Endometrial microvascular endothelial cells (primary cell): ENCODE measurements at regions not wholly inside any gene's neighbourhood (a gene's known extent, or its start where the extent isn't known, plus 50 kb on each side); places are given as distances from the start of the nearest gene placed in this dataset.
"Not testable (repeated sequence)": the region's sequence is repeated elsewhere in the genome, so short reads cannot be mapped to it uniquely, and the experiment has no call there.

ENCODE experiments used
- in situ Hi-C: cut with HindIII; loops from 2 replicates; pipeline ENCODE4 v1.10.0; 2017; ENCODE audit warnings: low sequenced_read_pairs, low pct_unique_long_range_greater_than_20kb; ENCODE audit errors: inconsistent ontology term

DNA sequence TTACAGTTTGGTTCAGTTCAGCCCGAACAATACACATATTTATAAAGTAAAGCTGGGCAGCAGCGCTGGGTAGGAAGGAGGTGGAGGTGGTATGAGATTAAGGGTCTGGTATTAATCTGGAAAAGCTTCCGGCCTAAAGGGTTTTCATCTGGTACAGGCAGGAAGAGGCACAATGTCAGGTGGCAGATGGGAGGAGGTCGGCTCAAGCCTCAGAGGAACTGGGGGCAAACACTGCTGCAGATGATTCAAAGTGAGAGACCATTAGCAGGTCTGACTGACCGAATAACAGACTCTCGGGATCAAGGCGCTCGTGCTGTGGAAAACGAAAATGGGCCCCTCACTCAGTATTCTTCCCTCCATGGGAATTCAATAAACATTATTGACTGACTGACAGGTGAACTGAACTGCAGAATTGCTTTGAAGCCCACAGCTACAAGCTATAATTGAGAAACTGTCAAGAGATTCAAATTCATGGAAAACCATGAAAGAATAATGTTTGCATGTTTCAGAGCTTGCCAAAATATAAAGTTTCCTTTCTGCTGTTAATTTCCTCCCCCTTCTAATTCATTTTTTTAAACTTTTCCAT, 75.3 kb downstream of the TMEM167A start:
- in situ Hi-C loops: no loop called here

- in situ Hi-C loops: no loop called here
These were observed 76.3 kb downstream of the TMEM167A start for GRCh38 chr5:83000922-83001321.

- in situ Hi-C loops: no loop called here
These were observed 76.8 kb downstream of the TMEM167A start for GRCh38 chr5:83000428-83000827.

GRCh38 chr5:82993416-82993815, 83.8 kb downstream of the TMEM167A start:
- in situ Hi-C loops: no loop called here

- in situ Hi-C loops: no loop called here
These were observed 84.5 kb downstream of the TMEM167A start for GRCh38 chr5:82992646-82993045.

DNA sequence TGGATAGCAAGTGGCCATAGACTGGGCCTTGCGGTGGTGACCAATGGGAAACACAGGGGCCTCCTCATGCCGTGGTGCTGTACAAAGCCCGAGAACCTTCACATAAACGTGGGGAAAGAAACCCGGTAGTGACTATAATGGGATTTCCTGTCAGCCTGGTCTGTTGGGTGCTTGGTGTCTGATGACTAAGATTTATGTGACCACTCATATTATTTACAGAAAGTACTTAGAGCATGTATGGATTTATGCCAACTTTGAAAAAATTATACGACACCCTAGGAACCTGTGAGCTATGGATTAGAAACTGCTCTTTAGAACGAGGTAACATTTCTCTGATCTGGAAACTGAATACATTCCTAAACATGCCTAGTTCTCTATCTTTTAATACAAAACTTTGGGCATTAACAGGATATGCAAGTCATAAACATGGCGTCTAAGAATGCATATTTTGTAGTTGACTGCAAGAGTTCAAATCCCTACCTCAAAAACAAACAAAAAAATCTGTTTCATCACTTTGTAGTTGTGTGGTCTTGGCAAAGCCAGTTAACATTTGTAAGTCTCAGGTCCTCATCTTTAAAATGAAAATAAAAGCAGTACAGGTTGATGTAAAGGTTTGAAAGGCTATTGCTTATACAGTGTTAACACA, 85.4 kb downstream of the TMEM167A start:
- in situ Hi-C loops: no loop called here

- in situ Hi-C loops: no loop called here
These were observed 86.1 kb downstream of the TMEM167A start for GRCh38 chr5:82991059-82991458.

- in situ Hi-C loops: no loop called here
These were observed 90.0 kb downstream of the TMEM167A start for GRCh38 chr5:82987188-82987587.

DNA sequence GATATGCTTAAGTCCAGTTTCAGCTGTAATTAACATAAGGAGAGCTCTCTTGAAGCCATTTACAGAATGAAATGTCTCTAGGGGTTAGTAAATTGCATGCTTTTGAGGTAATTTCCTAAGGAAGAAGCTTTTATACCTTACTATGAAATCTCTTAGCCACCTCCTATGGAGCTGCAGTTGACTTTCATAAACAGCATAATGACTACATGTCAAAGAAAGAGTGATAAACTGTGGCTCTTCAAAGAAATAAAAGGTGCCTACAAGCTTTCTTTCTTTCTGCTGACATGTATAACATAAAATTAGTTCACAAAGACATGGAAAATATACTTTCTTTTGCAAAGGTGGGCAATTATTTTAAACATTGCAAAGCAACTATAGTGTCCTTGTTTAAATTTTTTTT, 90.8 kb downstream of the TMEM167A start:
- in situ Hi-C loops: no loop called here

GRCh38 chr5:82985763-82986162, 91.4 kb downstream of the TMEM167A start:
- in situ Hi-C loops: no loop called here

DNA sequence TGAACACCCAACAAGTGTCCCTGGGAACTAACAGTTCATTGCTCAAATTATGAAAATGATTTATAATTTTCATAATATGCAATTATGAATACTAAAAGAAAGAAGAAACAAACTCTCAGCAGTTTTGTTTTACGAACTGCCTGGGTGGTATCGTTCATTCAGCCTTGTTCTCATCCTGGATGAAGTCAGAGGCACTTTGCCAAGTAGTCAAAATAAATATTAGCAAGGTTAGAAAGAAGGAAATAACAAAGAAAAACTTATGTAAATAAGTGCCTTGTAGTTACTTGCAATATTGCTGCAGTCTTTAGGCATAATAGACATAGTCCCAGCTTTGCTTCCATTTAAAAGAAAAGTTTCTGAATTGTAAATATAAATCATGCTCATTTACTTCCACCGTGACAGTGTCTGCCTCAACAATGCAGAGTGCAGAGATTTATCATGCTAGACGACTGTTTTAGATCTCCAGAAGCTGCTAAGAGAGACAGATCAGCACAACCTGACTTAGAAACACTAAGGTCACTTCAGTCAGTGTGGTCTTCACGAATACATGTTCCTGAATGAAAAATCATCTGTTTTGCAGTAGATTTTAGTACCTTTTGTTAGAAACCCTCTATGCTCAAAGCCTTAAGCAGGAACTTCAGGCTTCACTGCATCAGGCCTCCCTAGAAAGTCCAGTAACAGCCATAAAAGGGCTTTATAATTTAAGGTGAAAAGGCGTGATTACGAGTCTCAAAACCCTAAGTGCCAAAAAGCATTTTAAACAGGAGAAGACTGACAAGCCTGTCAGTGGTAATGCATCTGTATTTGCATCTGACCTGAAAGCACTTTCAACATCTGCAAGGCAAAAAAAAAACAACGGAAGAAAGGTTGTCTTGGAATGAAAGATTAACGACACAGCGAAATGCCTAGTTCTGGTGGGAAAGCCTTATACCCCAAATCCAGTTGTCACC, 92.1 kb downstream of the TMEM167A start:
- in situ Hi-C loops: no loop called here

DNA sequence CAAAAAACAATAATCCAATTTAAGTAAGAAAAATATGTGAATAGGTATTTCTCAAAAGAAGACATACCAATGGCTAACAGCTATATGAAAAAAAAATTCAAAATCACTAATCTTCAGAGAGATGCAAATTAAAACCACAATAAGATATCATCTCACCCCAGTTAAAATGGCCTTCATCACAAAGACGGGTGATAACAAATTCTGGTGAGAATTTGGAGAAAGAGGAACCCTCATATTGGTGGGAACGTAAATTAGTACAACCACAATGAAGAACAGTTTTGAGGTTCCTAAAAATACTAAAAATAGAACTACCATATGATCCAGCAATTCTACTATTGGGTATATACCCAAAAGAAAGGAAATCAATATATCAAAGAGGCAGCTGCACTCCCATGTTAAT, 94.3 kb downstream of the TMEM167A start:
- in situ Hi-C loops: no loop called here

DNA sequence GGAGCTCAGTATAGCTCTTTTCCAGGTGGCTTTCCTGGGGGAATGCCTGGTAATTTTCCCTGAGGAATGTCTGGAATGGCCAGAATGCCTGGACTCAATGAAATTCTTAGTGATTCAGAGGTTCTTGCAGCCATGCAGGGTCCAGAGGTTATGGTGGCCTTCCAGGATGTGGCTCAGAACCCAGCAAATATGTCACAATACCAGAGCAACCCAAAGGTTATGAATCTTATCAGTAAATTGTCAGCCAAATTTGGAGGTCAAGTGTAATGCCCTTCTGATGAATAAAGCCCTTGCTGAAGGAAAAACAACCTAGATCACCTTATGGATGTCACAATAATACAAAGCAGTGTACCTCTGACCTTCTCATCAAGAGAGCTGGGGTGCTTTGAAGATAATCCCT, 100.3 kb downstream of the TMEM167A start:
- in situ Hi-C loops: not testable (repeated sequence)

GRCh38 chr5:82975812-82976211, 101.4 kb downstream of the TMEM167A start:
- in situ Hi-C loops: no loop called here

DNA sequence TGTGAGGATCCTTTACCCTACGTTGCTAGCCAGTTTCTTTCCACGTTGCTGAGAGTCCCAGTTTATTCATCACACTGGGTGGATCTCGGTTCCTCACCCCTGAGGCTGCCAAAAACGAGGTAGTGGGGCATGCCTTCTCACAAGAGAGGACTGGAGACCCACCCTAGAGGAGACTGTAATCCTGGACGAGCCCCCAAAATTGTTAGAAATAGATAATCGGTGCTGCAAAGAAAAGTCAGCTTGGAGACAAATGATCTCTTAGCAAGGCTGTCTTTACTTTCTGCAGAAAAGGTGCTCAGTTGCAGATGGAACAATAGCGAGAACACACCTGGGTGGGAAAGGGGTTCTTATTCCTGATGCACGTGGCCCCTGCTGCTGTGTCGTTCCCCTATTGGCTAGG, 101.8 kb downstream of the TMEM167A start:
- in situ Hi-C loops: no loop called here

- in situ Hi-C loops: not testable (repeated sequence)
These were observed 102.8 kb downstream of the TMEM167A start for GRCh38 chr5:82974346-82974745.

GRCh38 chr5:82971901-82972300, 105.3 kb downstream of the TMEM167A start:
- in situ Hi-C loops: no loop called here

GRCh38 chr5:82971034-82971806, 106.0 kb downstream of the TMEM167A start:
- in situ Hi-C loops: not testable (repeated sequence)
